GM10847 (cell line): ENCODE measurements at regions not wholly inside any gene's neighbourhood (a gene's known extent, or its start where the extent isn't known, plus 50 kb on each side); places are given as distances from the start of the nearest gene placed in this dataset.

Source experiments
- POLR2A ChIP-seq: IDR thresholded peaks from 2 replicates; pipeline ENCODE4 v1.6.1; 2011; ENCODE audit not compliant: insufficient read length; ENCODE audit errors: extremely low read depth

DNA sequence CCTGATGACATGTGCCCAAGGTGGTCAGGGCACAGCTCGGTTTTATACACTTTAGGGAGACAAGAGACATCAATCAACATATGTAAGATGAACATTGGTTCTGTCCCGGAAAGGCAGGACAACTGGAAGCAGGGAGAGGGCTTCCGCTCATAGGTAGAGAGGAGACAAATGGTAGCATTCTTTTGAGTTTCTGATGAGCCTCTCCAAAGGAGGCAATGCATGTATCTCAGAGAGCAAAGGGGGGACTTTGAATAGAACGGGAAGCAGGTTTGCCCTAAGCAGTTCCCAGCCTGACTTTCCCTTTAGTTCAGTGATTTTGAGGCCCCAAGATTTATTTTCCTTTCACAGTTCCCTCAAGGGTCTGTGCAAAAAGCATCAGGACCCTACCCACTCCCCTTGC lies 172.4 kb upstream of the TNRC6C start:
- TF ChIP-seq POLR2A, result no peak

- TF ChIP-seq POLR2A, result no peak
Observed at GRCh38 chr17:77786740-77787505, 171.6 kb upstream of the TNRC6C start.

GRCh38 chr17:77790143-77790829 lies 168.2 kb upstream of the TNRC6C start:
- TF ChIP-seq POLR2A, result no peak

GRCh38 chr17:77792626-77793025 lies 165.9 kb upstream of the TNRC6C start:
- TF ChIP-seq POLR2A, result no peak

DNA sequence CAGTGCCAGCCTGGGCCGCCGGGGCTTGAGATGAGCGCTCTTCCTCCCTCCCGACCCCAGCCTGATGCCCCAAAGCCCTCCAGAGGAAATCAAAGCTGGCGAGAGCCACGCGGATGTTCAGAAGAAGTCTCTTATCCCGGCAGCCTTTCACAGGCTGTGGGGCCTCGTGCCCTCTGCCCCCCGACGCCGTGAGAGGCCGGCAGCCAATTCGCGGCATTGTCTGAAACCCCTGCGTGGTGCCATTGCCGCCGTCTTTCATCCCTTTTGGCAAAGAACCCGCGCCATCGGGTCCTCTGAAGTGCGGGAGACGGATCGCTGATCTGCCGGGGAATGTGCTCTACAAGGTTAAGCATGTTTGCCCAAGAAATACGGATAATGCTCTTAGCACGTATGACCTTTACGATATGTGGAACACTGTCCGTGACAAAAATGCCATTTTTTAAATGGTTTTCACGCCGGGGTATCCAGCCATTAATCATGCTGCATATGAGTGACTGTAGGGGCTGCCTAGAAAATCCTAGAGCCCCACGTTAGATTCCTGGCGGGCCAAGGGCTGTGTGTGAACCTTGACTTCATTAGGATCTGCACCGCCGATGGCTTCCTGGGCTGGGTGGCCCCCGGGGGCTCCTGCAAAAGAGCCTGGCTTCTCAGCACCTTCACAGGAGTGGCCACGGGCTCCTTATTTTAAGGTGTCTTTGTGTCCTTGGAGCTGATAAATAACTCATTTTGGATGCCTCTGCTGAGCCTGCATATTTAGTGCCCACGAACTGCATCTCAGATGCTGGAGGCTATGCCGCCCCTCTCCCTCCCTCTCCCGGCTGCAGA lies 165.1 kb upstream of the TNRC6C start:
- no peak for TF ChIP-seq POLR2A

GRCh38 chr17:77793971-77794235 lies 164.6 kb upstream of the TNRC6C start:
- TF ChIP-seq POLR2A, result no peak

DNA sequence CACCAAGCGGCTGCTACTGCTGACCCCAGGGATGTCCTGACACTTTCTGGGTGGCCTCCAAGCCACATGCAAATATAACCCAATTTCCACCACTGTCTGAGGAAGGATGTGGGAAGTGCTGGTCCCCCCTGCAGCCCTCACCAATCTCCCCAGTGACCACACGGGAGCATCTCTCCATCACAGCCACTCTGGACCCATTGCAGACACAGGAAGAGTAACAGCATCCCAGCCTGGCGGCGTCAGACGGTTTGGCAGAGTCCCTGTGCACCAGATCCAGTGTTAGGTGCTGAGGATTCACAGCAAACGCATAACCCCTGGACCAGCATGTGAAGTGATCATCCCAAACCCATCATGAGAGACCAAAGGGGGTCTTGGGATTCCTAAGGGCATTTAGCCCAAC lies 163.7 kb upstream of the TNRC6C start:
- no peak for TF ChIP-seq POLR2A

DNA sequence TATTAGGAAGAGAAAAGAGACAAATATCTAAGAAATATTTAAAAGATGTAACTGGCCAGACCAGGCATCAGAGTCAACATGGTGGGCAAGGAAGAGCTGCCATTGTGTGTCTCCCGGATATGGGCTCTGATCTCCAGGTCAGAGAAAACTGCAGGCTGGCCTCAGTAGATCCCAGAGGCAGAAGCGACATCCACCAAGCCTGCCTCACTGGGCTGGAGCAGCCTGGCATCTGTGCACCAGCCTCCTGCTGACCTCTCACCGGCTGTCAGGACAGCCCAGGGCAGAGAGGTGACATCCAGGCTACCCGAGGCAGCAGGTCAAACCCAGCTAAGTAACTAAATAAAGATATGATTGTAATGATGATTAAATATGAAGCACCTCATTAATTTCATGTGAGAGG lies 162.8 kb upstream of the TNRC6C start:
- TF ChIP-seq POLR2A, result no peak

DNA sequence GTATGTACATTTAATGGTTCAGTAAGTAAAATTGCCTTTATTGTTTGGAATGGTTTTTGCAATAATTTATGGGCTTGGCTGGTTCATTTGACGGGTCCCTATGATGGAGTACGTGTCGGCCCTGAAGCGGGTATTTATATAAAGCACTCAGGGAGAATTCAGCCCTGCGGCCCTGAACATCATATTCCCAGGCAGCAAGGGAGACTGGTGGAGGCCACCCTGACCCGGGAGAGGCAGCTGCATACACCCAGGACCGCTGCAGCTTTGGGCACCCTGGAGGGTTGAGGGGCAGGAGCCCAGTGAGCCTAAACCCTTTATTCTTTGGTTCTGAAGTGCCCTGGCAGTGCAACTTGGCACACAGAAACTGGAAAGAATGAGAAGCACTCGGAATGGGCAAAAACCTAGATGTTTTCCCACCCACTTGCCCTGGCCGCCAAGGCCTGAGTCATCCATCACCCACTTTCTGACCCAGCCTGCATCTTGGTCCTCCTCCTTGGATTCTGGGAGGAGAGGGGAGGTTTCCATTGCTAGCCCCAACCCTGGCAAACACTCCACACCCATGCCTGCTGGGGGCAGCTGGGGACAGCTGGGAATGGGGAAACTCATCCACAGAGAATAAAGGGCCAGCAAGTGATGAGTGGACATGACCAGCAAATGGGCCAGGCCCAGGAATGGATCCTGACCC lies 162.2 kb upstream of the TNRC6C start:
- no peak for TF ChIP-seq POLR2A

DNA sequence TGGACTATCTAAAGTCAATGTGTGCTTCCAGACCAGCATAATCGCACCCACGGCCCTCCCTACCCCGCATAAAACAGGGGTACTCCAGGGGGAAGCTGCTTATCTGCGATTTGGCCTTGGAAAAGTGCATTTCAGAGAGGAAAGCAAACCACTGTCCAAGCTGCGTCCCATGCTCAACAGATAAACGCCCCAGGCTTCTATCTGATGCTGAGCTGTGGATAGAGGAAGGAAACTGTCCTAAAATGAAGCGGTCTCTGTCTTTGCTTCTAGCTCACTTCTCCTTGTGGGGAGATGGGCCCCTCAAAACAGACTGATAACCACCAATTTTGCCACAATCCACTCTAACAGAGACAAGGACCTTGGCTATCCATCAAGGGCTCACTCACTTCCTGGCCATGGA lies 160.5 kb upstream of the TNRC6C start:
- no peak for TF ChIP-seq POLR2A

- TF ChIP-seq POLR2A, result no peak
Observed at GRCh38 chr17:77798481-77798880, 160.0 kb upstream of the TNRC6C start.

DNA sequence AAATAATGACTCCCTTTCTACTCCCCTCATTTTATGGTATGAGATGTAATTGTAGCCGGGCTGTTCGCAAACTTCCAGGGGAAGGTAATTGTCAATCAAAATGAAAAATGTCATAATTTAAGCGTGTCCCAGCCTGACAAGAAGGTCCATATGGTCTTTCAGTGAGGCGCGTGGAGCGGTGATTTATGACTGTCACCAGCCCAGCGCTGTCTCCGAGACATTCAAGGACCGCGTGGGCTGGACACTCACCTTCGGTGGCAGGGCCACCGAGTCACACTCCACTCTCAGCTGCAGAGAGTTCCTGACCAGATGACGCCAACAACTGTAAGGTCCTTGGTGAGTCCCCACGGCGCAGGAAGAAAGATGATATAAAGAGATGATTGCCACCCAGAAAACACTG lies 157.7 kb upstream of the TNRC6C start:
- no peak for TF ChIP-seq POLR2A

DNA sequence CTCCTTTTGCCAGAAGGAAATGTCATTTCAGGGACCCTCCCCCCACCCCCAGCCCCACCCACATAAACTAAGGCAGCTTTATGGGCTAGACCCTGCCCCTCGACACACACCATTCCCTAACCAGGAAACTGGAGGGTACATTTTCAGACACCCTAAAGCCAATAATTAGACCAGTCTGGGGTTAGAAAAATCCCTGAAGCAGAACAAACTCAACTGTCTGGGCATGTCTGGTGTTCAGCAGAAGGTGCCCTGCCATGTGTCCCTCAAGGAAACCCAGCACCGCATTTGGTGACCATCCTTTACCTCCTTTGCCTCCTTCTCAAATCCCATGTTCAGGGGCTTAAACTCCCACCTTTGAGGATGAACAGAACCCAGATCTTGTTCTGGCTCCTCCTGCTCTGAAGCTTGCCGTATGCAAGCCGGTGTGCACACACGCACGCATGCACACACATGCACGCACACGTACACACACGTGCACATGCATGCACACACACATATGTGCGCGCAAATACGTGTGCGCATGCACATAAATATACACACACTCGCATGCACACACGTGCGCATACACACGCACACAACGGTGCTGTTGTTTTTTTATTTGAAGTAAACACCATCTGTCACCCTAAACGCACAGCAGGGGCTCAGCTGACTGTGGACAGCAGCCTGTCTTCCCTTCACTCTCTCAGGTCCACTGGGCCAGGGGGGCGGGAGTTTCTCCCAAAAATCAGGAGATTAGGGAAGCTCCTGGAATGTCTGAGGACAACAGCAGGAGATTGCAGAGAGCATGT lies 156.8 kb upstream of the TNRC6C start:
- no peak for TF ChIP-seq POLR2A

DNA sequence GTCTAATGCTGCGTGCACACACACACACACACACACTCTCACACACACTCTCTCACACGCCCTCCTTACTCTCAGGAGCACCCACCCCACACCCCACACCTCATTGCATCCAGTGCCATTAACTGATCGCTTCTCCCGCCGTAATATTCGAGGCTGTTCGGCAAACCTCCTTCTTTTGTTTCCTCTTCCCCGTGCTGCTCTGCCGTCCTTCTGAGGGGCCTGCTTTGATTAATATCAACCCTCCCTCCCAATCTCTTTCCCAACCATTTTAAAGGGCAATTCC lies 156.2 kb upstream of the TNRC6C start:
- TF ChIP-seq POLR2A, result no peak

DNA sequence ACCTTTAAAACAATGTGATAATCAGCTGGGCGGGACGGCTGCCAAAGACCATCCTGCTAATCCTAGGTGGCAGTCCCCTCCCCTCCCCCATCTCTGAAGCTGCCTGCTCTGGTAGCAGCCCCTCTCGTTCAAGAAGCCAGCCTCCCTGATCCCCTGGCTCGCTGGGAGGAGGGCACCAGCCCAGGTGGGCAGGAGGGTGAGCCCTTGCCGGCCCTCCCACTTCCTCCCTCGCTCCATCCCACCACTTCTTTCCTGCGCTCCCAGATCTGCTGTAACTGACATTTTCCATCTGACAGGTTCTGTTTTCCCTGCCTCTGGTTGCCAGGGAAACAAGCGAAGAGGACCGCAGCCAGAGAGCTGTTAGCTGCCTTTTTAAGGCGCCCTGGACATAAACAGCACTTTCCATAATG lies 155.7 kb upstream of the TNRC6C start:
- TF ChIP-seq POLR2A, result no peak
